SK-N-SH treated with all-trans-retinoic acid at 6 μM for 48 hours (cell line): ENCODE measurements at regions not wholly inside any gene's neighbourhood (a gene's known extent, or its start where the extent isn't known, plus 50 kb on each side); places are given as distances from the start of the nearest gene placed in this dataset.

Experiments used
- ARNTL ChIP-seq: fragments of 450-650 bp; formaldehyde crosslinking; IDR thresholded peaks from 2 replicates; pipeline ENCODE4 v1.5.0; 2020; ENCODE audit warnings: low read depth, mild to moderate bottlenecking, moderate library complexity, borderline replicate concordance
- CSDC2 ChIP-seq: fragments of 250-450 bp; sonication (Bioruptor Pico); IDR thresholded peaks from 2 replicates; pipeline ENCODE4 v1.5.0; 2020; ENCODE audit warnings: mild to moderate bottlenecking, moderate library complexity
- ESRRG ChIP-seq: fragments of 250-450 bp; sonication (Bioruptor Pico); IDR thresholded peaks from 2 replicates; pipeline ENCODE4 v1.6.1; 2021; ENCODE audit warnings: mild to moderate bottlenecking
- ISL1 ChIP-seq: fragments of 250-450 bp; sonication (Bioruptor Pico); IDR thresholded peaks from 2 replicates; pipeline ENCODE4 v2.1.2; 2022; ENCODE audit warnings: mild to moderate bottlenecking, moderate library complexity
- OSR1 ChIP-seq: fragments of 250-450 bp; sonication (Bioruptor Pico); IDR thresholded peaks from 2 replicates; pipeline ENCODE4 v1.8.0; 2022; ENCODE audit warnings: moderate library complexity, mild to moderate bottlenecking, inconsistent platforms
- TCF4 ChIP-seq: fragments of 250-450 bp; sonication (Bioruptor Pico); IDR thresholded peaks from 2 replicates; pipeline ENCODE4 v1.8.0; 2021; ENCODE audit warnings: mild to moderate bottlenecking, moderate library complexity, borderline replicate concordance
- TOX ChIP-seq: fragments of 250-450 bp; sonication (Bioruptor Pico); IDR thresholded peaks from 2 replicates; pipeline ENCODE4 v1.8.0; 2021; ENCODE audit warnings: mild to moderate bottlenecking, moderate library complexity, borderline replicate concordance
- ZFP3 ChIP-seq: fragments of 250-450 bp; sonication (Bioruptor Pico); IDR thresholded peaks from 2 replicates; pipeline ENCODE4 v1.5.0; 2020; ENCODE audit warnings: mild to moderate bottlenecking, moderate library complexity
- ZFP30 ChIP-seq: fragments of 450-650 bp; formaldehyde crosslinking; IDR thresholded peaks from 2 replicates; pipeline ENCODE4 v1.5.0; 2022; ENCODE audit warnings: mild to moderate bottlenecking, moderate library complexity
- TF ChIP-seq, protein P1 (sequence below): fragments of 250-450 bp; sonication (Bioruptor Pico); IDR thresholded peaks from 2 replicates; pipeline ENCODE4 v1.8.0; 2020; ENCODE audit warnings: mild to moderate bottlenecking, moderate library complexity, borderline replicate concordance

DNA sequence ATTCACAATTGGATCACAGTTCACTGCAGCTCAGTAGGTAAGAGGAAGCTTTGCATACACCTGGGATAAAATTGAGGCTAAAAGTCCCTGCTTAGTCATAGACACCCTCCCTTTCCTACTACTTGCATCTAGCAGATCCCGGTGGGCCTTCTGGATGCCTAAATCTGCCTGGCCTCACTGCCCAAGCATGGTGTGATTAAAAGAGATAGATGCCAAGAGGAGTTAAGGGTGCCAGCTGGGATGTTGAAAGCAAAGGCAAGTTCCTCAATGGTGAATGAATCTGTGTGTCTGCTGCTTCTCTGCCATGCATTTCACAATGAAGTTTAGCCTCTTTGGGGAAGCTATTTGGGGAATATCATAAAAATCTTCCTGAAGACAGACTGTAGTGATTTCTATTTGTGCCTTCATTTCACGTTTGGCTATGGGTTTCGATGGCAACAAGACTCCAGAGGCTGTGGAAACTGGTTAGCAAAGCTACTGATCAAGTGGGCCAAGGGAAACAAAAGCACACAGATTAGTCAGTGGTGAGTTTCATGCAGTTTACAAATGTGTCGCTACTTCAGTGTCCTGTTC lies 534.0 kb downstream of the ANKRD50 start:
- TF ChIP-seq ZFP30 (CRISPR knock-in tag) (no peak), ISL1 (CRISPR knock-in tag) (no peak), CSDC2 (CRISPR knock-in tag) (no peak), OSR1 (CRISPR knock-in tag) (no peak), TOX (CRISPR knock-in tag) (no peak), ARNTL (CRISPR knock-in tag) (no peak), ZFP3 (CRISPR knock-in tag) (no peak), ESRRG (CRISPR knock-in tag) (no peak), TCF4 (CRISPR knock-in tag) (no peak)
- TF ChIP-seq, protein P1, sequence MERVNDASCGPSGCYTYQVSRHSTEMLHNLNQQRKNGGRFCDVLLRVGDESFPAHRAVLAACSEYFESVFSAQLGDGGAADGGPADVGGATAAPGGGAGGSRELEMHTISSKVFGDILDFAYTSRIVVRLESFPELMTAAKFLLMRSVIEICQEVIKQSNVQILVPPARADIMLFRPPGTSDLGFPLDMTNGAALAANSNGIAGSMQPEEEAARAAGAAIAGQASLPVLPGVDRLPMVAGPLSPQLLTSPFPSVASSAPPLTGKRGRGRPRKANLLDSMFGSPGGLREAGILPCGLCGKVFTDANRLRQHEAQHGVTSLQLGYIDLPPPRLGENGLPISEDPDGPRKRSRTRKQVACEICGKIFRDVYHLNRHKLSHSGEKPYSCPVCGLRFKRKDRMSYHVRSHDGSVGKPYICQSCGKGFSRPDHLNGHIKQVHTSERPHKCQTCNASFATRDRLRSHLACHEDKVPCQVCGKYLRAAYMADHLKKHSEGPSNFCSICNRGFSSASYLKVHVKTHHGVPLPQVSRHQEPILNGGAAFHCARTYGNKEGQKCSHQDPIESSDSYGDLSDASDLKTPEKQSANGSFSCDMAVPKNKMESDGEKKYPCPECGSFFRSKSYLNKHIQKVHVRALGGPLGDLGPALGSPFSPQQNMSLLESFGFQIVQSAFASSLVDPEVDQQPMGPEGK (CRISPR knock-in tag), result no peak
